HG03196 (cell line): ENCODE measurements at regions not wholly inside any gene's neighbourhood (a gene's known extent, or its start where the extent isn't known, plus 50 kb on each side); places are given as distances from the start of the nearest gene placed in this dataset.
A peak's percentile ranks its signal among the peaks of the same experiment; 100 is the strongest.
"Not testable (repeated sequence)": the region's sequence is repeated elsewhere in the genome, so short reads cannot be mapped to it uniquely, and the experiment has no call there.

Source experiments
- ATAC-seq: cut with Tn5 transposase; IDR thresholded peaks from one replicate; pipeline ENCODE4 v1.9.1; 2021; ENCODE audit not compliant: unreplicated experiment

GRCh38 chr6:26173836-26174145 is 86.6 kb downstream of the HFE start:
- no peak for ATAC-seq

- no peak for ATAC-seq
Observed at GRCh38 chr6:26175033-26175427, 87.8 kb downstream of the HFE start.

DNA sequence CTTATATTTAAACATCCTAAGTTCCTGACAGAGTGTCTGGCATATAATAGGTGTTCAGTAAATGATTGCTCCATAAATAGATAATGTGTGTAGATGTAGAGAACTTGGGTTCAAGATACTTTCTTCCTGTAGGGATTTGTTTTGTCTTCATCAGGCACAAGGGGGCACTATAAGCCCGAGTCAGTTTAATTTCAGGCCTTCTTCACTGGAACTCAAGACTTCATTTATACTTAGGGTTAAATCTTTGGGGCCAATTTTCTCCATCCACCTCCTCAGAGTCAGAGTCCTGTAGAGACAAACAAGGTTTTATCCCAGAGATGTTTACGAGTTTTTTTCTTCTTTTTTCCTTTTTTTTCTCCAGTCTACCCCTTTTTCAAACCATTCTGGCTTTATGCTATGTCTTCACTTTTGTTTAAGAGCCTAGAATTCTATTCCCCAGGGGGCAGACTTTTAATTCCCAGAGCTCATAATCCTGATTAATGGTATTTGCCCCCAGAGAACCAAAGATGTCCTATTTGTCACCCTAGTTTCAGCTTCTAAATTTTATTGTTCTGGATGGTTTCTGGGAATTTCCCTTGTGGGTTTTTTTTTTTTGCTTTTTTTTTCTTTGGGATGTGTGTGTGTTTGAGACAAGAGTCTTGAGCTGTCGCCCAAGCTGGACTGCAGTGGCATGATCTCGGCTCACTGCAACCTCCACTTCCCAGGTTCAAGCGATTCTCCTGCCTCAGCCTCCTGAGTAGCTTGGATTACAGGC is 88.4 kb downstream of the HFE start:
- ATAC-seq, result no peak

- no peak for ATAC-seq
Observed at GRCh38 chr6:26179675-26180074, 92.4 kb downstream of the HFE start.

DNA sequence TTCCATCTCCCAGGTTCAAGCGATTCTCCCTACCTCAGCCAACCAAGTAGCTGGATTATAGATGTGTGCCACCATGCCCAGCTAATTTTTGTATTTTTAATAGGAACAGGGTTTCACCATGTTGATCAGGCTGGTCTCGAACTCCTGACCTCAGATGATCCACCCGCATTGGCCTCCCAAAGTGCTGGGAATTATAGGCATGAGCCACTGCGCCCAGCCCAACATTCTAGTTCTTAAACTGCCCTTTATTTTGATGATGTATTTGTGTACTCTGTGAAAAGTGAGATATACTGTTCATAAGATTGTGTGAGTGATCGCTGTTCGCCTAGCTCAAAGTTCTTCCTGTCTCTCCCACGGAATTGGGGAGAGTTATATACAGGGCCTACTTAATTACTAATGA is 93.1 kb downstream of the HFE start:
- no peak for ATAC-seq

GRCh38 chr6:26183237-26183580 is 96.0 kb downstream of the HFE start:
- ATAC-seq, result no peak

GRCh38 chr6:26183581-26184366 is 96.5 kb downstream of the HFE start:
- ATAC-seq, result peak; percentile 35

GRCh38 chr6:26184367-26184891 is 97.2 kb downstream of the HFE start:
- ATAC-seq, result no peak

GRCh38 chr6:26185004-26185403 is 97.8 kb downstream of the HFE start:
- ATAC-seq, result no peak

- ATAC-seq, result no peak
Observed at GRCh38 chr6:26185802-26186201, 98.6 kb downstream of the HFE start.

DNA sequence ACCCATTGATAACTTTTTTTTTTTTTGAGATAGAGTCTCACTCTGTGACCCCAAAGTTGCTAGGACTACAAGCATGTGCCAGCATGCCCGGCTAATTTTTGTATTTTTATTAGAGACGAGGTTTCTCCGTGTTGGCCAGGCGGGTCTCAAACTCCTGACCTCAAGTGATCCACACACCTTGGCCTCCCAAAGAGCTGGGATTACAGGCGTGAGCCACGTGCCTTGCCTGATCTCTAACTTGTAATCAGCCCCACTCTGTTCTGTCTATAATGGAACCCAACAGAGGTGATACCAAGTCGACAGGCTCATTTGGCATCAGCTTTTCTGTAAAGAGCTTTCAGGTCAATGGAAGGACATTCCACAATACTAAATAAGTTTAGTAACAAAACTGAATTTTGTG is 99.4 kb downstream of the HFE start:
- ATAC-seq, result no peak

GRCh38 chr6:26187292-26187691 is 100.1 kb downstream of the HFE start:
- no peak for ATAC-seq

DNA sequence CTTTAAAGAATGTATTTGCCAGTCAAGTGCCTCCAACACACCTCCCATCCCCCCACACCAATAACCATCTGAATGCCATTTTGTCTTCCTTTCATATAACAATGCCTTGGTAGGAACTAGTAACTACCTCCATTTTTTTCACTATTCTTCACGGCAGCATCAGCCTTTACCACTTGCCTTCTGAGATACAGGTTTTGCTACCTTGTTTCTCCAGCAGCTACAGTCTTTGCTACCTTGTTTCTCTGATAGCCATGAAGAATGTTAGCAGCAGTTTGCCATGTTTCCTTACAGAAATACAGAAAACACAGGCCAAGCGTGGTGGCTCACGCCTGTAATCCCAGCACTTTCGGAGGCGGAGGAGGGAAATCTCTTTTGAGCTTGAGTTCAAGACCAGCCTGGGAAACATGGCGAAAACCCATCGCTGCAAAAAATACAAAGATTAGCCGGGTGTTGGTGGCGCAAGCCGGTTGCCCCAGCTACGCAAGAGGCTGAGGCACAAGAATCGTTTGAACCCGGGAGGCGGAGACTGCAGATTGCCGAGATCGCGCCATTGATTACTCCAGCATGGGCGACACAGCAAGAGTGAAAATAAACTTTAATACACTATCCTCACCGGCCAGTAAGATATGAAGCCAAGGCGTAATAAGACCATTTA is 100.9 kb downstream of the HFE start:
- ATAC-seq, result peak; percentile 16

GRCh38 chr6:26191512-26191911 is 104.3 kb downstream of the HFE start:
- ATAC-seq, result not testable (repeated sequence)

DNA sequence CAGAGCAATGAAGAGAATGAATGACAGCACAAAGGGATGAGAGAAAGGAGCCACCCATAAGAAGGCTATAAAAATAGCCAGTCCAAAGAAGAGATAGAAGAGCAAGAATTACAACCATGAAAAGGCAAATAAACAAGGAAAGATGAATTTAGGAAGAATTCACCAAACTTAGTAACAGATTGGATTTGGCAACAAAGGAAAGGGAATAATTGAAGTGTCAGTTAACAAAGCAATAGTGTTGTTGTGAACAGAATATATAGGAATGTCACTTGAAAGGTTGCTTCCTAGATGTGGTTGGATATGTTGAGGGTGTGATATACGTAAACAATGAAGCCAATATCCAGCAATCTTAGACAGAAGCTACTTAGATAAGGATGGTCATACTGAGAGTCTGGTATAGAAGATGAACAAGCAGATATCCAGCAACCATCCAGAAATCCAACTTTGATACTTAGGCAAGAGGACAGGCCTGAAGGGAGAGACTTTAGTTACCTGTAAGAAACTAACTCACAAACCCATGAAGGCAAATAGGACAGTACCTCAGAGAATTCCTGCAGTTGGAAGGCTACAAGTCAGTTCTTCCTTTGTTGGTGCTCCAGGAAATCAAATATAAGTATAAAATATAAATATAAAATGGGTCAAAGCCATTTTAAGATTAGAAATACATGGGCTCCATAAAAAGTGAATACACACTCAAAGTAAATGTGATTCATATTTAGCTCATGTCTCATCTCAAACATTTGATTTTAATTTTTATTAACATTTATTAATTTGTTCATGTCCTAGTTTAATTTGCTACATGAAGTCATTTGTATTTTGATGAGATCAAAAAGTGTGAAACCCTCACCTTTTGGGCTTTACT is 106.5 kb downstream of the HFE start:
- ATAC-seq, result no peak

GRCh38 chr6:26194329-26194701 is 107.1 kb downstream of the HFE start:
- ATAC-seq, result no peak

GRCh38 chr6:26194816-26195375 is 107.7 kb downstream of the HFE start:
- ATAC-seq, result no peak

DNA sequence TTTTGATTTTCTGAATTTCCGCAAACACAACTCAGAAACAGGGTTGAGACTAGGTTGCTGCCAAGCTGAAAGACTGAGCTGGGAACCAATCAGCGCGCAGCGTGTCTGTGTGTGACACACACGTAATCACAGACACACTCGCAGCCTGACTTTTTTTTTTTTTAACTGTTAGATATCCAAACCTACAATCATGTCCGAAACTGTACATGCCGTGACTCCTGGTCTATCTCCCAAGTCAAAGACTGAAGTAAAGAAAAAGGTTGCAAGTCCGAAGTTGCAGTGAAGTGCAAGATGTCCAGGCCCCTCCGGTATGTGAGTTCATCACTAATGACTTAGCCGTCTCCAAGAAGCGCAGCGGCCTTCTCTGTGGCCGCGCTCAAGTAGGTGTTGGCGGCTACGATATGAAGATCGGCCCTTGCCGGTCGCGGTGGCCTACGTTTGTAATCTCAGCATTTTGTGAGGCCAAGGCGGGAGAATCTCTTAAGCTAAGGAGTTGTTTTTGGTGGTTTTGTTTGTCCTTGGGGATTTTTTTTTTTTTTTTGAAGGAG is 108.2 kb downstream of the HFE start:
- peak; percentile 24 for ATAC-seq

- ATAC-seq, result no peak
Observed at GRCh38 chr6:26195924-26196845, 109.0 kb downstream of the HFE start.
